Retinal pigment epithelial cell (primary cell): ENCODE measurements at regions not wholly inside any gene's neighbourhood (a gene's known extent, or its start where the extent isn't known, plus 50 kb on each side); places are given as distances from the start of the nearest gene placed in this dataset.

ENCODE experiments used
- DNase-seq: peaks from one replicate; pipeline ENCODE4 v3.0.0-alpha.2; 2010; ENCODE audit warnings: low read depth
- H3K4me3 ChIP-seq: 2 replicates; pipeline ENCODE4 v1.5.1; 2011; ENCODE audit warnings: mild to moderate bottlenecking, low read length, control low read depth, moderate library complexity
- TF ChIP-seq, protein P1 (sequence below): conservative IDR thresholded peaks from 2 replicates; pipeline ENCODE4 v1.5.1; 2011; ENCODE audit warnings: low read depth, low read length, control low read depth, inconsistent platforms

DNA sequence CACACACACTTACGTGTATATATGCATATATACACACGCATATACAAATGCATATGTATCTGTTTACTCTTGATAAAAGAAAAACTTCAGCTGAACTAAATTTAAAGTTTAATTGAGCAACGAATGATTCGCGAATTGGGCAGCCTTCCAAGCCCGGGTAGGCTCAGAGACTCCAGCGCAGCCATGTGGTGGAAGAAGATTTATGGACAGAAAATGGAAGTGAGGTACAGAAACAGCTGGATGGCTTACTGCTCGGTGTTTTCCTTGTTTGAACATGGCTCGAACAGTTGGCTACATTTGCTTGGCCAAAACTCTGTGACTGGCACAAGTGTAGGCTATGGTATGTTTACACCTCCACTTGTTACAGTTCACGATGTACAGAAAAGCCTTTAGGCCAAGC is 239.3 kb upstream of the PRDM9 start:
- H3K4me3 ChIP-seq, result no peak overlapping the region
- DNase-seq, result no peak
- TF ChIP-seq, protein P1, sequence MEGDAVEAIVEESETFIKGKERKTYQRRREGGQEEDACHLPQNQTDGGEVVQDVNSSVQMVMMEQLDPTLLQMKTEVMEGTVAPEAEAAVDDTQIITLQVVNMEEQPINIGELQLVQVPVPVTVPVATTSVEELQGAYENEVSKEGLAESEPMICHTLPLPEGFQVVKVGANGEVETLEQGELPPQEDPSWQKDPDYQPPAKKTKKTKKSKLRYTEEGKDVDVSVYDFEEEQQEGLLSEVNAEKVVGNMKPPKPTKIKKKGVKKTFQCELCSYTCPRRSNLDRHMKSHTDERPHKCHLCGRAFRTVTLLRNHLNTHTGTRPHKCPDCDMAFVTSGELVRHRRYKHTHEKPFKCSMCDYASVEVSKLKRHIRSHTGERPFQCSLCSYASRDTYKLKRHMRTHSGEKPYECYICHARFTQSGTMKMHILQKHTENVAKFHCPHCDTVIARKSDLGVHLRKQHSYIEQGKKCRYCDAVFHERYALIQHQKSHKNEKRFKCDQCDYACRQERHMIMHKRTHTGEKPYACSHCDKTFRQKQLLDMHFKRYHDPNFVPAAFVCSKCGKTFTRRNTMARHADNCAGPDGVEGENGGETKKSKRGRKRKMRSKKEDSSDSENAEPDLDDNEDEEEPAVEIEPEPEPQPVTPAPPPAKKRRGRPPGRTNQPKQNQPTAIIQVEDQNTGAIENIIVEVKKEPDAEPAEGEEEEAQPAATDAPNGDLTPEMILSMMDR, result no peak

DNA sequence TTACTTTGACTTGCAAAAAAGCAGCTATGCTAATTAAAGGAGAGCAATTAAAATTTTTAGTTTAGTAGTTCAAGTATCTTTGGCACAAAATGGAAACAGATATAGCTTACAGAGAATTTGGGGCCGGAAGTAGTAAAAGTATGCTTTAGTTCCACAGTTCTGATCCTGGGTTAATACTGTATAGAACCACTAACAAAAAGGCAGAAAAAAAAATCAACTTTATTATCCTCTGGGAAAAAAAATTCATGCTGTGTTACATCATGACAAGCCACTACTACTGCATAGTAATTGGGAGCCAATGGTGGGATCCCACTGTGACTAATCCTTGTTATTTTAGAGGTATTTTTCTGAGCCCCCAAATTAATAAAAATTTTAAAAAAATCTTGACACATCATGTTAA is 246.8 kb upstream of the PRDM9 start:
- TF ChIP-seq, protein P1, result no peak
- no peak overlapping the region for H3K4me3 ChIP-seq
- no peak for DNase-seq

DNA sequence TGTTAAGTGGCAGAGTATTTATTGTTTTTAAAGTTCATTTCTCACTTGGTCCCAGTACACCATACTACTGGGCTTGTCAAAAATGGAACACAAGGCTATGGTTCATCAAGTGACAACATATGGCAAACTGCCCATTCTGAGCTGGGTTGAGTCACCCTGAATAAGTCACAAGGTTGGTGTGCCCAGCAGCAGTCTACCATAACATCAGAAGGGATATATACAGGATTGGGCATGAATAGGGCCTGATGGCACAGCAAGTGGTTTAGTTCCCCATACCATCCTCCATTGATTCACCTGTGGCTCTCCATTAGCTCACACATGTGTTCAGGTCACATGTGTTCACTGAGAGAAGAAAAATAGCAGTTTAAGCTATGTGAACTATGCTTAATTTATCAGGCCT is 249.8 kb upstream of the PRDM9 start:
- no peak overlapping the region for H3K4me3 ChIP-seq
- TF ChIP-seq, protein P1, result no peak
- no peak for DNase-seq

DNA sequence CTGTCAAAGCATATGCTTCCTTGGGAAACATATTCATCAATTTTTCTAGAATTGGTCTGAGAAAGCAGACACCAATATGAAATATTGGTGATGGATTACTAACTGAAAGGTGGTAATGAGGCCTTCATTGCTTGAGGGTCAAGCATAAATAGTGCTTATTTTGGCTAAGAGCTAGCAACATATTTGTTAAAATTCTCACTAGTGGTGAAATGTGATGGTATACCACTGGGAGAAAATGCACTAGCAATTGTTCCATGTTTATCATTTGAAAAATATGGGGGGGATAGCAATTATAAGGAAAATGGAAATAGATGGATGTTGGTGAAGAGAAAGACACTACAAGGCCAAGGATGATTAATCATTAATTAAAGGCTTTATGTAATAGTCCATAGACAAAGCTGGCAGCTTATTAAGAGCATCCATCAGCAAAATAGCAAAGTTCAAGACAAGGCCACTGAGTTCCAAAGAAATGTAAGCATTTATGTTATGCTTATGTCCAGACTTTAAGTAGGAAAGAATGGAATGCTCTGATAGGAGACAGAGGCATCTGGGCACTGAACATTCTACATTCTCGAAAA is 253.7 kb upstream of the PRDM9 start:
- H3K4me3 ChIP-seq, result no peak overlapping the region
- TF ChIP-seq, protein P1, result no peak
- DNase-seq, result peak; percentile 25

DNA sequence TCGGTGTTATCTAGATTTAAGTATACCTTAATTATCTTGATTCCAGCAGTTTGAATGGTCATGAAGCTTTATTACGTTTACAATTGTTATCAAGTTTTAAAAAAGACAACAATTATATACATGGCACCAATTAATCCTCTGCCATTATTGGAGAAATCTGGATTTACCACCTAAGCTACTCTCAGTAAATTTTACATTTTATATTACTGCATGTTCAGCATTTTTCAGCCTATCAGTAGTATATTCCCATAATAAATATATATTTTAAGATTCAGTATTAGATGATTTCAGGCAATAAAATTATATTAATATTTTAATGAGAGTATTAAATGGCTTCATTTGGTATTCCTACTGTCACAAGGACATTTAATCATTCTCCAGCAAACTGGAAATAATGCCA is 264.5 kb upstream of the PRDM9 start:
- no peak for DNase-seq
- no peak overlapping the region for H3K4me3 ChIP-seq
- TF ChIP-seq, protein P1, result no peak

DNA sequence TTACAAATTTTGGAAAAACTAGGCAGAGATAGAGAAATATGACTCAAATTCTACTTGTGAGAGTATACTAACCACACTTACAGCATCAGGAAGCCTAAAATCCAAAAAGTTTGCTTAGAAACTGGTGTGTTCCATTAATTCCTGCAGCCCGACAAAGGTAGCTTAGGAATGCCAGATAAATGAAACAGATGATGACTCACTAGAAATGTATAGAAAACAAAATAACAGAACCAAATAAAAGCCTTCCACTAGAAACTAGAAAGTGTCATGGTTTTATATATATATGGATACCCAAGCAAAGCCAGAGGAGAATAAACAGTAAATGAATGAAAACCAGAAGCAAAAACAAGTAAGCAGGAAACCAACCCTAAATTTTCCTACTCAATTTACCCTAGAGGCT is 272.2 kb upstream of the PRDM9 start:
- TF ChIP-seq, protein P1, result no peak
- no peak for DNase-seq
- no peak overlapping the region for H3K4me3 ChIP-seq

DNA sequence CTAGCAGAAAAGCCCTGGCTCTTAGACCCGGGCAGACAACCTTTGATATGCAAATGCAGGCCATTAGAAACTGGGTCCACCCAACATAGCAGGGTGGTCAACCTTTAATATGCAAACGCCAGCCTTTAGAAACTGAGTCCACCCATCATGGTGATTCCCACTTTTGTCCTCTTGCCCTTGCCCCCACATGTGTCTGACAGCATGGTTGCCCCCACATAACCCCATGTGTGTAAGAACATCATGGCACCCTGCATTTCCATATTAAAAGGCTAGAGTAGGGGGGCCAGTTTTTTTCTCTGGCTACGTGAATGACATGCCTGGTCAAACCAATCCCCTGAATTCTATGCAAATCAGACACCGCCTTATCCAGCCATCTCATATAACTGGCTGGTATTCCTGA is 273.2 kb upstream of the PRDM9 start:
- no peak for DNase-seq
- H3K4me3 ChIP-seq, result no peak overlapping the region
- TF ChIP-seq, protein P1, result no peak
